Loucy (cell line): ENCODE measurements at regions not wholly inside any gene's neighbourhood (a gene's known extent, or its start where the extent isn't known, plus 50 kb on each side); places are given as distances from the start of the nearest gene placed in this dataset.

Experiments
- H2AFZ ChIP-seq: fragments of 200-600 bp; sonication (generic); 2 replicates; pipeline ENCODE4 v1.6.0; 2016; ENCODE audit warnings: antibody characterized with exemption, mild to moderate bottlenecking, low read length, moderate library complexity
- H3F3A ChIP-seq: fragments of 200-600 bp; 2 replicates; pipeline ENCODE4 v1.6.0; 2016; ENCODE audit warnings: antibody characterized with exemption, low read depth, mild to moderate bottlenecking
- H3K27me3 ChIP-seq: fragments of 200-600 bp; sonication (generic); 2 replicates; pipeline ENCODE4 v1.6.1; 2014; ENCODE audit warnings: low read length, mild to moderate bottlenecking; ENCODE audit not compliant: insufficient read depth, poor library complexity, severe bottlenecking
- H3K36me3 ChIP-seq: fragments of 200-600 bp; sonication (generic); 2 replicates; pipeline ENCODE4 v1.6.1; 2016; ENCODE audit warnings: low read length; ENCODE audit not compliant: insufficient read depth
- H3K4me1 ChIP-seq: fragments of 200-600 bp; sonication (generic); 2 replicates; pipeline ENCODE4 v1.5.1; 2014; ENCODE audit warnings: low read length, mild to moderate bottlenecking; ENCODE audit not compliant: insufficient read depth, poor library complexity, severe bottlenecking
- H3K4me2 ChIP-seq: fragments of 200-600 bp; sonication (generic); 2 replicates; pipeline ENCODE4 v1.6.0; 2014; ENCODE audit warnings: antibody characterized with exemption, low read length, low read depth, mild to moderate bottlenecking; ENCODE audit not compliant: poor library complexity, severe bottlenecking
- H3K4me3 ChIP-seq: fragments of 200-600 bp; sonication (generic); 2 replicates; pipeline ENCODE4 v1.5.1; 2014; ENCODE audit warnings: low read length, mild to moderate bottlenecking, mixed read lengths; ENCODE audit not compliant: poor library complexity, severe bottlenecking
- H3K79me2 ChIP-seq: fragments of 200-600 bp; sonication (generic); 2 replicates; pipeline ENCODE4 v1.6.1; 2014; ENCODE audit warnings: low read length; ENCODE audit not compliant: insufficient read depth
- H3K9ac ChIP-seq: fragments of 200-600 bp; sonication (generic); 2 replicates; pipeline ENCODE4 v1.6.0; 2014; ENCODE audit warnings: mild to moderate bottlenecking, low read depth, low read length, moderate library complexity; ENCODE audit not compliant: poor library complexity, severe bottlenecking
- H3K9me2 ChIP-seq: fragments of 200-600 bp; sonication (generic); replicated peaks from 2 replicates; pipeline ENCODE4 v1.6.1; 2016; ENCODE audit warnings: low read depth, low read length, mixed read lengths
- H3K9me3 ChIP-seq: fragments of 200-600 bp; sonication (generic); 2 replicates; pipeline ENCODE4 v1.6.1; 2014; ENCODE audit warnings: mild to moderate bottlenecking, antibody characterized with exemption, low read length, low read depth; ENCODE audit not compliant: insufficient read depth
- H4K20me1 ChIP-seq: fragments of 200-600 bp; sonication (generic); 2 replicates; pipeline ENCODE4 v1.6.0; 2014; ENCODE audit warnings: antibody characterized with exemption, low read length, mild to moderate bottlenecking; ENCODE audit not compliant: insufficient read depth, poor library complexity, severe bottlenecking
- EZH2phosphoT487 ChIP-seq: fragments of 200-600 bp; IDR thresholded peaks from 2 replicates; pipeline ENCODE4 v1.6.1; 2018; ENCODE audit warnings: antibody characterized with exemption, mild to moderate bottlenecking, moderate library complexity, borderline replicate concordance
- TF ChIP-seq, protein P1 (sequence below): fragments of 200-600 bp; sonication (generic); conservative IDR thresholded peaks from 2 replicates; pipeline ENCODE4 v1.5.1; 2014; ENCODE audit warnings: mild to moderate bottlenecking, antibody characterized with exemption, low read length

DNA sequence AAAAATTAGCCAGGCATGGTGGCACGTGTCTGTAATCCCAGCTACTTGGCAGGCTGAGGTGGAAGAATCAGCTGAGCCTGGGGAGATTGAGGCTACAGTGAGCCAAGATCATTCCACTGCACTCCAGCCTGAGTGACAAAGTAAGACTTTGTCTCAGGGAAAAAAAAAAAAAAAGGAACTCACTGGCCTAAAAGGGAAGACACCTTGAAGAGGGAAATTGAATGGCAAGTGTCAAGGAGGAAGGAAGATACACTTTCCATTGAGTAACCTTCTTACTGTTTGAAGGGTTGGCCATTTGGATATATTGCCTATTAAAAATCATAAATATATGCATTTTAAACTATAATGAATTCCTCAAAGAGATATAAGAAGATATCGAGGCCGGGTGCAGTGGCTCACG, 147.5 kb upstream of the FAM241A start:
- H3K4me3 ChIP-seq: no peak overlapping the region
- H4K20me1 ChIP-seq: no peaks in the 10 kb centered on the region
- no peaks in the 10 kb centered on the region for H3K9me3 ChIP-seq
- H3K9ac ChIP-seq: no peak overlapping the region
- peaks cover 17% of the 10 kb centered on the region for H3K4me1 ChIP-seq
- H3K36me3 ChIP-seq: no peaks in the 10 kb centered on the region
- H2AFZ ChIP-seq: no peak overlapping the region
- no peak for TF ChIP-seq EZH2phosphoT487
- TF ChIP-seq, protein P1, sequence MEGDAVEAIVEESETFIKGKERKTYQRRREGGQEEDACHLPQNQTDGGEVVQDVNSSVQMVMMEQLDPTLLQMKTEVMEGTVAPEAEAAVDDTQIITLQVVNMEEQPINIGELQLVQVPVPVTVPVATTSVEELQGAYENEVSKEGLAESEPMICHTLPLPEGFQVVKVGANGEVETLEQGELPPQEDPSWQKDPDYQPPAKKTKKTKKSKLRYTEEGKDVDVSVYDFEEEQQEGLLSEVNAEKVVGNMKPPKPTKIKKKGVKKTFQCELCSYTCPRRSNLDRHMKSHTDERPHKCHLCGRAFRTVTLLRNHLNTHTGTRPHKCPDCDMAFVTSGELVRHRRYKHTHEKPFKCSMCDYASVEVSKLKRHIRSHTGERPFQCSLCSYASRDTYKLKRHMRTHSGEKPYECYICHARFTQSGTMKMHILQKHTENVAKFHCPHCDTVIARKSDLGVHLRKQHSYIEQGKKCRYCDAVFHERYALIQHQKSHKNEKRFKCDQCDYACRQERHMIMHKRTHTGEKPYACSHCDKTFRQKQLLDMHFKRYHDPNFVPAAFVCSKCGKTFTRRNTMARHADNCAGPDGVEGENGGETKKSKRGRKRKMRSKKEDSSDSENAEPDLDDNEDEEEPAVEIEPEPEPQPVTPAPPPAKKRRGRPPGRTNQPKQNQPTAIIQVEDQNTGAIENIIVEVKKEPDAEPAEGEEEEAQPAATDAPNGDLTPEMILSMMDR: no peak
- H3K79me2 ChIP-seq: no peaks in the 10 kb centered on the region
- H3K4me2 ChIP-seq: no peak overlapping the region
- H3F3A ChIP-seq: no peaks in the 10 kb centered on the region
- no peaks in the 10 kb centered on the region for H3K9me2 ChIP-seq
- no peaks in the 10 kb centered on the region for H3K27me3 ChIP-seq

DNA sequence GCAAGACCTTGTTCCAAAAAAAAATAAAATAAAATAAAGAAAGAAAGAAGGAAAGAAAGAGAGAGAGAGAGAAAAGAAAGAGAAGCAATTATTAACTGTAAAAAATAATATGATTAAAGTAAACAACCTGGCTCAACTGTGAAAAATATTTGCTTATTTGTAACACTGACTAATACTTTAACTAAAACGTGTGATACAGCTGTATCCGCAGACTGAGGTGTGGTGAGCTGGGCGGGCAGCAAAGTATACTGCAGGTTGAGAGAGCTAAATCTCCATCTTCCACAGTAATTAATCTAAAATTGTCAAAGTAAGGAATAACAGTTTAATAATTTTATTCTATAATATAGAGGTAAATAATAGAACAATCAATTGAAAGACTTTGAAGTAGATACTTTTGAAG, 145.5 kb upstream of the FAM241A start:
- H4K20me1 ChIP-seq: no peaks in the 10 kb centered on the region
- no peaks in the 10 kb centered on the region for H3K36me3 ChIP-seq

DNA sequence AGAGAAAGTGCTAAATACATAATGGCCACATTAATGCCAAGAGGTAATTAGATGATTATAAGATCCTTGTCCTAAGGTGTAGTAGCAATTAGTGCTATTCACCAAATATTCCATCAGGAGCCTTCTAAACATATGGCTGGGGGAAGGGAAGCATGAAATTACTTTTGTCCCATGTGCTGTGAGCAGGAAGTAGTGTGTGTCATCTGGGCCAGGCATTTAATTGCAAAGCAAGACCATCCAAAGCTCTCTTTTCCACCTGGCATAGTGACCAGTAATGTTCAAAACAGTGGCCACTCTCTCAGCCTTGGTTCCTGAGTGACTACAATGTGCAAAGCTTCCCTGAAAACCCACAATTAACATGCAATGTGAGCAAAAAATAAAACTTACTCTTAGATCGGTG, 144.2 kb upstream of the FAM241A start:
- Histone ChIP-seq H2AFZ (peak overlapping the region; percentile 59), H3K36me3 (no peaks in the 10 kb centered on the region), H3K9me3 (no peaks in the 10 kb centered on the region), H3F3A (no peaks in the 10 kb centered on the region), H3K4me1 (peaks cover 8% of the 10 kb centered on the region), H3K27me3 (no peaks in the 10 kb centered on the region), H4K20me1 (no peaks in the 10 kb centered on the region), H3K9ac (no peak overlapping the region), H3K9me2 (no peaks in the 10 kb centered on the region), H3K4me2 (no peak overlapping the region), H3K79me2 (no peaks in the 10 kb centered on the region), H3K4me3 (no peak overlapping the region)
- no peak for TF ChIP-seq EZH2phosphoT487
- TF ChIP-seq, protein P1: no peak

More for the DNA sequence above, 145.5 kb upstream of the FAM241A start:
- no peaks in the 10 kb centered on the region for H3F3A ChIP-seq
- H2AFZ ChIP-seq: no peak overlapping the region
- no peaks in the 10 kb centered on the region for H3K9me2 ChIP-seq
- H3K4me1 ChIP-seq: peaks cover 17% of the 10 kb centered on the region
- no peak overlapping the region for H3K4me2 ChIP-seq
- H3K9me3 ChIP-seq: no peaks in the 10 kb centered on the region
- TF ChIP-seq, protein P1: no peak
- TF ChIP-seq EZH2phosphoT487: no peak
- H3K79me2 ChIP-seq: no peaks in the 10 kb centered on the region
- H3K27me3 ChIP-seq: no peaks in the 10 kb centered on the region
- no peak overlapping the region for H3K4me3 ChIP-seq
- H3K9ac ChIP-seq: no peak overlapping the region
